Astrocyte of the spinal cord (primary cell): ENCODE measurements at regions not wholly inside any gene's neighbourhood (a gene's known extent, or its start where the extent isn't known, plus 50 kb on each side); places are given as distances from the start of the nearest gene placed in this dataset.
"Not testable (repeated sequence)": the region's sequence is repeated elsewhere in the genome, so short reads cannot be mapped to it uniquely, and the experiment has no call there.

Source experiments
- DNase-seq: peaks from one replicate; pipeline ENCODE4 v3.0.0; 2011; ENCODE audit warnings: low read depth, low spot score
- H3K4me3 ChIP-seq: 2 replicates; pipeline ENCODE4 v1.5.1; 2011; ENCODE audit warnings: low read depth, mild to moderate bottlenecking, low read length, moderate library complexity
- in situ Hi-C: cut with HindIII; loops from 2 replicates; pipeline ENCODE4 v1.10.0; 2017; ENCODE audit warnings: low sequenced_read_pairs
- TF ChIP-seq, protein P1 (sequence below): IDR thresholded peaks from 2 replicates; pipeline ENCODE4 v1.5.1; 2012; ENCODE audit warnings: low read depth, mild to moderate bottlenecking, low read length, inconsistent platforms

DNA sequence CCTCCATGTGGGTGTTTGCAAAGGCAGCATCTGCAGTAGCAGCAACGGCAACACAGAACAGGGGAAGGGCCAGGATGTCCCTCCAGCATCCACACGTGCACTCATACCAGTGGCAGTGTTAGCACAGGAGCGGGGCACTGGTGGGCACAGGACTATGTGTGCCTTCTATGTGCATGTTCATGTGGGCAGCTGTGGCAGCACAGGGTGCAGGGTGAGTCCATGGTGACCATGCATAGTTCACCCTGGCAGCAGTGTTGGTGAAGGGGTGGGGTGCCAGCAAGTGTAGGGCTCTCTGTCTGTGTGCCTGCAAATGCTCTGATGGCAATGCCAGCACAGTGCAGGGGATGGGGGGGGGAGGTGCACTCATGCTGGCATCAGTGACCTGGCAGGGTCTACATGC is 222.1 kb upstream of the SOX14 start:
- in situ Hi-C loops, result no loop called here
- DNase-seq, result no peak
- H3K4me3 ChIP-seq, result no peak overlapping the region
- TF ChIP-seq, protein P1, sequence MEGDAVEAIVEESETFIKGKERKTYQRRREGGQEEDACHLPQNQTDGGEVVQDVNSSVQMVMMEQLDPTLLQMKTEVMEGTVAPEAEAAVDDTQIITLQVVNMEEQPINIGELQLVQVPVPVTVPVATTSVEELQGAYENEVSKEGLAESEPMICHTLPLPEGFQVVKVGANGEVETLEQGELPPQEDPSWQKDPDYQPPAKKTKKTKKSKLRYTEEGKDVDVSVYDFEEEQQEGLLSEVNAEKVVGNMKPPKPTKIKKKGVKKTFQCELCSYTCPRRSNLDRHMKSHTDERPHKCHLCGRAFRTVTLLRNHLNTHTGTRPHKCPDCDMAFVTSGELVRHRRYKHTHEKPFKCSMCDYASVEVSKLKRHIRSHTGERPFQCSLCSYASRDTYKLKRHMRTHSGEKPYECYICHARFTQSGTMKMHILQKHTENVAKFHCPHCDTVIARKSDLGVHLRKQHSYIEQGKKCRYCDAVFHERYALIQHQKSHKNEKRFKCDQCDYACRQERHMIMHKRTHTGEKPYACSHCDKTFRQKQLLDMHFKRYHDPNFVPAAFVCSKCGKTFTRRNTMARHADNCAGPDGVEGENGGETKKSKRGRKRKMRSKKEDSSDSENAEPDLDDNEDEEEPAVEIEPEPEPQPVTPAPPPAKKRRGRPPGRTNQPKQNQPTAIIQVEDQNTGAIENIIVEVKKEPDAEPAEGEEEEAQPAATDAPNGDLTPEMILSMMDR, result no peak

DNA sequence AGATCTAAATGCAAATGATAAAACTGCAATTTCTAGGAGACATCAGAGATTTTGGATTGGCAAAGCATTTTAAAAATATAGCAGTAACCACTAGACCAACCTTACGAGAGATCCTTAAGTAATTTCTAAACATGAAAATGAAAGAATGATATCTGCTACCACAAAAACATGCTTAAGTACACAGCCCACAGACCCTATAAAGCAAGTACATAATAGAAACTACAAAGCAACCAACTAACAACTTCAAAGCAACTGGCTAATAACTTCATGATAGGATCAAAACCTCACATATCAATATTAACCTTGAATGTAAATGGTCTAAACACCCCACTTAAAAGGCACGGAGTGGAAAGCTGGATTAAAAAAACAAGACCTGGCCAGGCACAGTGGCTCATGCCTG is 209.9 kb upstream of the SOX14 start:
- DNase-seq, result no peak
- TF ChIP-seq, protein P1, result no peak
- in situ Hi-C loops, result no loop called here
- H3K4me3 ChIP-seq, result no peak overlapping the region

GRCh38 chr3:137568880-137569279 is 195.2 kb upstream of the SOX14 start:
- no peak overlapping the region for H3K4me3 ChIP-seq
- TF ChIP-seq, protein P1, result no peak
- in situ Hi-C loops, result no loop called here
- no peak for DNase-seq

- in situ Hi-C loops, result no loop called here
- no peak for DNase-seq
- H3K4me3 ChIP-seq, result no peak overlapping the region
- TF ChIP-seq, protein P1, result no peak
Measured at GRCh38 chr3:137572931-137573330, 191.2 kb upstream of the SOX14 start.

DNA sequence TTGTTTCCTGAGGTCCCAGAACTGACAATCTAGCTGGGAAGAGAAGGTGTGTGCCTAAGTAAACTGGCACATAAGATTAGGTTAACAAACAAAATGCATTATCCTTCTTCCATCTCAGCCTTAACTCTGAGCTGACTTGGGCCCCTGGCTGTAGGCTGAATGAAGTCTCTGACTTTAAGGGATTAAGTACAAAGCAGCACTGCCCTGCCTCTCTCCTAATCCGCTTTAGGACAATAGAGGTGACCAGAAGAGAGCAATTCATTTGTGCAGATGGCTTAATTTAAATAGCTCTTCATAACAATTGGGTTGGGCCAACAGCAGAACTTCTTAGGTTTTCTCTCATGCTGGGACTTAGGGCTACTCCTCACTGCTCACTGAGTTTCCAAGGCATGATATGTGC is 181.6 kb upstream of the SOX14 start:
- in situ Hi-C loops, result no loop called here
- DNase-seq, result no peak
- TF ChIP-seq, protein P1, result no peak
- no peak overlapping the region for H3K4me3 ChIP-seq

- in situ Hi-C loops, result no loop called here
- DNase-seq, result no peak
- TF ChIP-seq, protein P1, result no peak
- no peak overlapping the region for H3K4me3 ChIP-seq
Measured at GRCh38 chr3:137583256-137583655, 180.9 kb upstream of the SOX14 start.

GRCh38 chr3:137588871-137589270 is 175.2 kb upstream of the SOX14 start:
- no peak for DNase-seq
- H3K4me3 ChIP-seq, result no peak overlapping the region
- in situ Hi-C loops, result no loop called here
- TF ChIP-seq, protein P1, result no peak

DNA sequence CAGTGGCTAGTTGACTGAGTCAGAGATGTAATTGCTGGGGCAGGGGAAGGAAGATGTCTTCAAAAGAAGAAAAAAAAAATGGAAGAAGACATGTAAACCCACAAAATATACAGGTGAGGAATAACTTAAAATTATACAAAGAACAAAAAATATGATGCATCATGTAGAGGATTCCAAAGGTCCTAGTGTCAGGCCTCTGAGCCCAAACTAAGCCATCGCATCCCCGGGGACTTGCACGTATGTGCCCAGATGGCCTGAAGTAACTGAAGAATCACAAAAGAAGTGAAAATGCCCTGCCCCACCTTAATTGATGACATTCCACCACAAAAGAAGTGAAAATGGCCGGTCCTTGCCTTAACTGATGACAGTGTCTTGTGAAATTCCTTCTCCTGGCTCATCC is 168.7 kb upstream of the SOX14 start:
- in situ Hi-C loops, DNase-seq, H3K4me3 ChIP-seq: not testable (repeated sequence)
